Muscle of leg (tissue), 3 donors: ENCODE measurements at regions not wholly inside any gene's neighbourhood (a gene's known extent, or its start where the extent isn't known, plus 50 kb on each side); places are given as distances from the start of the nearest gene placed in this dataset.
A peak's percentile ranks its signal among the peaks of the same experiment; 100 is the strongest.

ENCODE experiments used
- DNase-seq: peaks from one replicate; pipeline ENCODE4 v3.0.0; 2013
- H3K27ac ChIP-seq: one replicate; pipeline ENCODE4 v1.5.1; 2013; ENCODE audit warnings: mild to moderate bottlenecking, low read length, control low read depth
- H3K27me3 ChIP-seq: one replicate; pipeline ENCODE4 v1.6.1; 2013; ENCODE audit warnings: low read length; ENCODE audit not compliant: control insufficient read depth, insufficient read depth
- H3K36me3 ChIP-seq: one replicate; pipeline ENCODE4 v1.6.1; 2013; ENCODE audit warnings: low read length; ENCODE audit not compliant: control insufficient read depth, insufficient read depth
- H3K4me1 ChIP-seq: one replicate; pipeline ENCODE4 v1.6.1; 2013; ENCODE audit warnings: low read length; ENCODE audit not compliant: control insufficient read depth, insufficient read depth
- H3K4me3 ChIP-seq: one replicate; pipeline ENCODE4 v1.5.1; 2013; ENCODE audit warnings: low read length, control low read depth
- H3K9me3 ChIP-seq: replicated peaks from 2 replicates; pipeline ENCODE4 v1.6.1; 2013; ENCODE audit warnings: low read depth, low read length; ENCODE audit not compliant: control insufficient read depth
- WGBS: methylation state at CpG from one replicate; pipeline ENCODE4 v1.1.5; 2013; ENCODE audit warnings: missing lambda C conversion rate; ENCODE audit not compliant: insufficient coverage; 5-methylcytosine and 5-hydroxymethylcytosine counted together

DNA sequence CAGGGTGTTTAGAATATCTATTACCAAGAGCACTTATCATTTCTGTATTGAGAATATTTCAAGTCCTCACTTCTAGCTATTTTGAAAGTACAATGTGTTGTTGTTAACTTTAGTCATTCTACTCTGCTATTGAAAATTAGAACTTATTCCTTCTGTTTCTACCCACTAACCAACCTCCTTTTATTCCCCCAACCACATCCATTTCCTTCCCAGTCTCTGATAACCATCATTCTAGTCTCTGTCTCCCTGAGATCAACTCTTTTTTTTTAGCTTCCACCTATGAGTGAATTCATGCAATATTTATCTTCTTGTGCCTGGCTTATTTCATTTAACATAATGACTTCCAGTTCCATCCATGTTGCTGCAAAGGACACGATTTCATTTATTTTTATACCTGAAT lies 290.6 kb upstream of the OR4E1 start:
- H3K4me1 ChIP-seq: no peaks in the 10 kb centered on the region
- no peak overlapping the region for H3K4me3 ChIP-seq
- no peaks in the 10 kb centered on the region for H3K9me3 ChIP-seq
- WGBS: no CpG with 5 or more reads among the region's 1 CpG
- no peak overlapping the region for H3K27ac ChIP-seq
- H3K27me3 ChIP-seq: no peaks in the 10 kb centered on the region
- DNase-seq: no peak
- H3K36me3 ChIP-seq: no peaks in the 10 kb centered on the region

- no CpG with 5 or more reads among the region's 1 CpG for WGBS
- no peaks in the 10 kb centered on the region for H3K9me3 ChIP-seq
- H3K36me3 ChIP-seq: no peaks in the 10 kb centered on the region
Observed at GRCh38 chr14:21960636-21961035, 287.0 kb upstream of the OR4E1 start.

DNA sequence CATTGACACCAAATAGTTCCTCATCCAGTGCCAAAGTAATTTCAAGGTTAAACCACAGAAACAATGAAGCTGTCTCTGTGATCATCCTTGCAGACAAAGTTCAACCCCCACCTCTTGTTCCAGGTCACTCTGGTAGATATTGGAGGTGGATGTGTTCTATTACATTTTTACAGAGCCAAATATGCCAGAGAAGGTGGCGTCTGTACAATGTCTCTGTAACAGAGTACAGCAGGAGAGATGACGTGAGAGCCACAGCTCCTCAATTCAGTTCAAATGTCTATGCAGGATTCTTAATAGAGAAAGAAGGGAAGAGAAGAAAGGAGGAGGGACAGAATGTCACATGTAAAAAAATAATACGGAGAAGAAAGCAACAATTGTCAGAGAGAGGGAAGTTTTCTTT lies 268.3 kb upstream of the OR4E1 start:
- no peaks in the 10 kb centered on the region for H3K9me3 ChIP-seq
- no peak for DNase-seq
- no peak overlapping the region for H3K4me3 ChIP-seq
- no peak overlapping the region for H3K27ac ChIP-seq
- H3K36me3 ChIP-seq: no peaks in the 10 kb centered on the region
- no peaks in the 10 kb centered on the region for H3K4me1 ChIP-seq
- WGBS: no CpG with 5 or more reads among the region's 3 CpGs
- H3K27me3 ChIP-seq: no peaks in the 10 kb centered on the region

More at GRCh38 chr14:21960636-21961035, 287.0 kb upstream of the OR4E1 start:
- H3K27ac ChIP-seq: no peak overlapping the region
- H3K27me3 ChIP-seq: no peaks in the 10 kb centered on the region
- H3K4me1 ChIP-seq: no peaks in the 10 kb centered on the region
- DNase-seq: no peak
- no peak overlapping the region for H3K4me3 ChIP-seq

DNA sequence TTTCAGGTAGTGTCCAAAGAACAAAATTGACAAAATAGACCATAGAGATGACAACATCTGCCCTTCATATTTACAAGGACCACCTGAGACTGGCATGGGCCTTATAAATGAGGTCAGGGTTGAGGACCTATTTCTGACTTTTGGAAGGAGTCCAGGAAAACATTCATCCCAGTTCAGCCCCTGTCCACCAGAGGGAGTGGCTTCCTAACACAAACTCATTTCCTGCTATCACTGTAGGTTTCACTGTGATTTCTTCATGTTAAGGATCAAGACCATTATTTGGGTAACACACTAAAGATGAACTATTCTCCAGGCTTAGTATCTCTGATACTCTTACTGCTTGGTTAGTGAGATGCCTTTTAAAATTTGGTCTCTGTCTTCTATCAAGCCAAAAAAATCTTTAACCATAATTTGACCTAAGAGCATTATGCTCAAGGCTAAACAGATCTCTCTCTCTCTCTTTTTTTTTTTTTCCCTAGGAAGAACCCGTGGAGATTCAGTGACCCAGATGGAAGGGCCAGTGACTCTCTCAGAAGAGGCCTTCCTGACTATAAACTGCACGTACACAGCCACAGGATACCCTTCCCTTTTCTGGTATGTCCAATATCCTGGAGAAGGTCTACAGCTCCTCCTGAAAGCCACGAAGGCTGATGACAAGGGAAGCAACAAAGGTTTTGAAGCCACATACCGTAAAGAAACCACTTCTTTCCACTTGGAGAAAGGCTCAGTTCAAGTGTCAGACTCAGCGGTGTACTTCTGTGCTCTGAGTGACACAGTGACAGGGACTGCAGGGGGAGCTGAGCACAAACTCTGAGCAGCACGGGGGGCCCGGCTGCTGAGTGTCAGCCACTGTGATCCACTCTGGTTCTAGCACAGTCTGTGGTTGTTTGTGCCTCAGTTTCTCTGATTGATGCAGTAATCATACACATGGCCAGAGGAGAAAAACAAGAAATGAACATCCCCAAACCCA lies 267.6 kb upstream of the OR4E1 start:
- Histone ChIP-seq H3K4me3 (no peak overlapping the region), H3K27ac (no peak overlapping the region), H3K4me1 (no peaks in the 10 kb centered on the region), H3K36me3 (no peaks in the 10 kb centered on the region), H3K9me3 (no peaks in the 10 kb centered on the region), H3K27me3 (no peaks in the 10 kb centered on the region)
- 55% methylated on average over 7 of the region's 7 CpGs for WGBS
- peak; percentile 3 for DNase-seq

DNA sequence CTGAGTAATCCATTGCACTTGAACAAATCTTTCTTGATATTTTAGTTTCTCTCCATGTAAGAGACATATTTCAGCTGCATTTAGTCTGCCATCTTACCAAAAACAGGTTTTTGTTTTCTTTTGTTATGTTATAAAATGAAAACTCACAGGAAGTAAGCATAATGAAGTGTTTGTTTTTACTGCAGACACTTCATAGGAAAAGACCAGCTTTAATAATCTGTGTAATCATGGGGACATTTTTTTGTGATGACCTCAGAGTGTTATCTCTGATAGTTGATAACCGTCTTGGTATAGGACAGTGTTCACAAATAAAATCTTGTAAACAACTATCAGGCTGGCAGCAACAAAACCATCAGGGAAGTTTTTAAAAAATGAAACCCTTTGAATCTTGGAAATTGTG lies 266.2 kb upstream of the OR4E1 start:
- no peaks in the 10 kb centered on the region for H3K4me1 ChIP-seq
- no CpG with 5 or more reads among the region's 1 CpG for WGBS
- H3K27me3 ChIP-seq: no peaks in the 10 kb centered on the region
- no peaks in the 10 kb centered on the region for H3K36me3 ChIP-seq
- no peaks in the 10 kb centered on the region for H3K9me3 ChIP-seq
- H3K27ac ChIP-seq: no peak overlapping the region
- H3K4me3 ChIP-seq: no peak overlapping the region
- DNase-seq: no peak

DNA sequence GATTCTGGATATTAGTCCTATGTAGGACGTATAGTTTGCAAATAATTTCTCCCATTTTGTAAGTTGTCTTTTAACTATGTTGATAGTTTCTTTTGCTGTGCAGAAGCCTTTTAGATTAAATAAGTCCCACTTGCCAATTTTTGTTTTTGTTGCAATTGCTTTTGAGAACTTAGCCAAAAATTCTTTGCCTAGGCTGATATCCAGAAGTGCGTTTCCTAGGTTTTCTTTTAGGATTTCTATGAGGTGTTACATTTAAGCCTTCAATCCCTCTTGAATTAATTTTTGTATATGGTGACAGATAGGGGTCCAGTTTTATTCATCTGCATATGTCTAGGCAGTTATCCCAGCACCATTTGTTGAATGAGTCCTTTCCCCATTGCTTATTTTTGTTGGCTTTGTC lies 264.4 kb upstream of the OR4E1 start:
- Histone ChIP-seq H3K36me3 (no peaks in the 10 kb centered on the region), H3K9me3 (no peaks in the 10 kb centered on the region), H3K27ac (no peak overlapping the region), H3K4me3 (no peak overlapping the region), H3K27me3 (no peaks in the 10 kb centered on the region), H3K4me1 (no peaks in the 10 kb centered on the region)
- WGBS: no CpG with 5 or more reads among the region's 2 CpGs
- DNase-seq: no peak

GRCh38 chr14:21933681-21934080 lies 260.1 kb upstream of the OR4E1 start:
- Histone ChIP-seq H3K27me3 (no peaks in the 10 kb centered on the region), H3K9me3 (no peaks in the 10 kb centered on the region), H3K36me3 (no peaks in the 10 kb centered on the region), H3K4me1 (no peaks in the 10 kb centered on the region), H3K4me3 (no peak overlapping the region), H3K27ac (no peak overlapping the region)
- no CpG with 5 or more reads among the region's 1 CpG for WGBS
- no peak for DNase-seq

- Histone ChIP-seq H3K9me3 (no peaks in the 10 kb centered on the region), H3K27me3 (no peaks in the 10 kb centered on the region), H3K4me3 (no peak overlapping the region), H3K27ac (no peak overlapping the region), H3K36me3 (no peaks in the 10 kb centered on the region), H3K4me1 (no peaks in the 10 kb centered on the region)
- 96% methylated on average over 3 of the region's 5 CpGs for WGBS
- DNase-seq: peak; percentile 7
Observed at GRCh38 chr14:21924479-21924878, 250.9 kb upstream of the OR4E1 start.

GRCh38 chr14:21923820-21924219 lies 250.2 kb upstream of the OR4E1 start:
- H3K27me3 ChIP-seq: no peaks in the 10 kb centered on the region
- no peak overlapping the region for H3K4me3 ChIP-seq
- H3K9me3 ChIP-seq: no peaks in the 10 kb centered on the region
- no peaks in the 10 kb centered on the region for H3K36me3 ChIP-seq
- no peaks in the 10 kb centered on the region for H3K4me1 ChIP-seq
- DNase-seq: peak; percentile 6
- H3K27ac ChIP-seq: no peak overlapping the region

GRCh38 chr14:21921453-21921852 lies 247.8 kb upstream of the OR4E1 start:
- WGBS: no CpG with 5 or more reads among the region's 1 CpG
- H3K9me3 ChIP-seq: no peaks in the 10 kb centered on the region
- no peaks in the 10 kb centered on the region for H3K4me1 ChIP-seq
- H3K36me3 ChIP-seq: no peaks in the 10 kb centered on the region
- no peak for DNase-seq
- no peak overlapping the region for H3K4me3 ChIP-seq
- no peak overlapping the region for H3K27ac ChIP-seq
- no peaks in the 10 kb centered on the region for H3K27me3 ChIP-seq
